K562 (cell line): ENCODE measurements at regions not wholly inside any gene's neighbourhood (a gene's known extent, or its start where the extent isn't known, plus 50 kb on each side); places are given as distances from the start of the nearest gene placed in this dataset.

ENCODE experiments used
- ATAC-seq: fragments of 200-7000 bp; cut with Tn5 transposase; 3 replicates; pipeline ENCODE4 v1.9.1; 2020; ENCODE audit warnings: moderate library complexity
- BruUV-seq: library from RNA; stranded (reverse); fragments of 400-500 nt; replicated peaks from 2 replicates; lab custom pipeline; 2021; lab: Mats Ljungman, UMichigan
- CTCF ChIA-PET: fragments of 300-600 bp; formaldehyde crosslinking; extraction: SDS; loops from one replicate; lab custom pipeline; 2021; ENCODE audit warnings: low intra/inter-chr PET ratio; lab: Yijun Ruan, JAX
- POLR2A ChIA-PET: fragments of 300-600, 350-650 bp; sonication (Branson Sonifier 250); formaldehyde crosslinking; extraction: SDS; loops from one replicate; lab custom pipeline; 2021; ENCODE audit warnings: antibody characterized with exemption, inconsistent platforms; lab: Yijun Ruan, JAX
- DNase-seq, 4 experiments: peaks; one replicate each; pipeline versions ENCODE4 v3.0.0 to v3.0.0-alpha.2; 2011 to 2018; ENCODE audit warnings: low spot score in 3 of 4, mixed read lengths in 3 of 4; ENCODE audit errors: extremely low read depth in 1 of 4
- FAIRE-seq: peaks from 2 replicates; lab custom pipeline; 2011; peaks lifted over from hg19 to GRCh38; lab: Jason Lieb, UNC
- H2AFZ ChIP-seq: 2 replicates; pipeline ENCODE4 v1.6.0; 2011; ENCODE audit warnings: low read depth, low read length, control low read depth, inconsistent platforms
- H3K27ac ChIP-seq: fragments of 200-600 bp; 3 replicates; pipeline ENCODE4 v1.8.0; 2011; ENCODE audit warnings: low read depth, mild to moderate bottlenecking, control low read depth, inconsistent platforms, low read length, moderate library complexity, mixed read lengths; ENCODE audit errors: extremely low read depth
- H3K27me3 ChIP-seq, 2 experiments: fragments of 300-600 bp in 1 of 2; 2 replicates in 1 of 2; 3 replicates in 1 of 2; pipeline versions ENCODE4 v1.6.0 to v1.8.0; 2011; ENCODE audit warnings: inconsistent platforms in 2 of 2, low read length in 2 of 2, mild to moderate bottlenecking in 1 of 2, mixed read lengths in 1 of 2, moderate library complexity in 1 of 2; ENCODE audit not compliant: control insufficient read depth in 2 of 2, insufficient read depth in 2 of 2
- H3K36me3 ChIP-seq: fragments of 300-600 bp; 3 replicates; pipeline ENCODE4 v1.8.0; 2011; ENCODE audit warnings: mild to moderate bottlenecking, low read length, inconsistent platforms; ENCODE audit not compliant: control insufficient read depth, insufficient read depth
- H3K4me1 ChIP-seq, 2 experiments: fragments of 200-600 bp in 1 of 2; replicated peaks in 1 of 2; 2 replicates in 1 of 2; 3 replicates in 1 of 2; pipeline versions ENCODE4 v1.5.1 to v1.8.0; 2011; ENCODE audit warnings: inconsistent platforms in 2 of 2, low read length in 2 of 2, mild to moderate bottlenecking in 1 of 2, mixed read lengths in 1 of 2, moderate library complexity in 1 of 2; ENCODE audit not compliant: control insufficient read depth in 2 of 2, insufficient read depth in 2 of 2
- H3K4me2 ChIP-seq: 2 replicates; pipeline ENCODE4 v1.6.1; 2011; ENCODE audit warnings: low read length, control low read depth, inconsistent platforms, mixed read lengths; ENCODE audit not compliant: insufficient read depth
- H3K4me3 ChIP-seq: fragments of 200-600 bp; sonication (generic), shearing (Covaris generic); 2 replicates; pipeline ENCODE4 v1.5.1; 2016; ENCODE audit warnings: control low read depth, inconsistent platforms
- H3K79me2 ChIP-seq: fragments of 200-600 bp; 3 replicates; pipeline ENCODE4 v1.8.0; 2011; ENCODE audit warnings: low read length, inconsistent platforms; ENCODE audit not compliant: control insufficient read depth, insufficient read depth
- H3K9ac ChIP-seq, 2 experiments: 2 replicates each; pipeline versions ENCODE4 v1.6.0 to v1.6.1; 2011; ENCODE audit warnings: low read depth in 2 of 2, low read length in 2 of 2, control low read depth in 1 of 2, inconsistent platforms in 1 of 2, mild to moderate bottlenecking in 1 of 2, mixed read lengths in 1 of 2; ENCODE audit not compliant: insufficient read depth in 1 of 2
- H3K9me1 ChIP-seq: one replicate; pipeline ENCODE4 v1.6.0; 2011; ENCODE audit warnings: inconsistent platforms, mild to moderate bottlenecking, low read length, moderate library complexity; ENCODE audit not compliant: control insufficient read depth, insufficient read depth
- H3K9me3 ChIP-seq: replicated peaks from 2 replicates; pipeline ENCODE4 v1.5.1; 2011; ENCODE audit warnings: low read depth, low read length, inconsistent platforms; ENCODE audit not compliant: control insufficient read depth, insufficient read depth
- H4K20me1 ChIP-seq: replicated peaks from 2 replicates; pipeline ENCODE4 v1.6.1; 2011; ENCODE audit warnings: low read length, inconsistent platforms, mixed read lengths; ENCODE audit not compliant: control insufficient read depth, insufficient read depth
- C11orf30 ChIP-seq: fragments of 450-650 bp; IDR thresholded peaks from 2 replicates; pipeline ENCODE4 v1.6.1; 2016; ENCODE audit warnings: low read depth, mild to moderate bottlenecking
- CBX2 ChIP-seq: fragments of 200-600 bp; sonication (generic); IDR thresholded peaks from one replicate; pipeline ENCODE4 v1.6.1; 2012; ENCODE audit warnings: mild to moderate bottlenecking, low read length, inconsistent platforms; ENCODE audit not compliant: insufficient read depth, poor library complexity, severe bottlenecking
- CREB1 ChIP-seq, 2 experiments: sonication (generic) in 1 of 2; formaldehyde crosslinking in 1 of 2; IDR thresholded peaks; 2 replicates each; pipeline versions ENCODE4 v1.6.1 to v1.8.0; 2012 to 2022; ENCODE audit warnings: inconsistent platforms in 1 of 2, mild to moderate bottlenecking in 1 of 2, missing genetic modification reagents in 1 of 2, moderate library complexity in 1 of 2
- PHTF2 ChIP-seq: fragments of 250-450 bp; sonication (Bioruptor Pico); IDR thresholded peaks from 2 replicates; pipeline ENCODE4 v1.5.0; 2021; ENCODE audit warnings: mild to moderate bottlenecking
- RBBP5 ChIP-seq: fragments of 200-600 bp; sonication (generic); IDR thresholded peaks from 2 replicates; pipeline ENCODE4 v1.6.1; 2012; ENCODE audit warnings: borderline replicate concordance, mild to moderate bottlenecking, low read length, control low read depth, inconsistent platforms; ENCODE audit not compliant: insufficient read depth, poor library complexity, severe bottlenecking
- RBFOX2 ChIP-seq: fragments of 200-400 bp; formaldehyde crosslinking; IDR thresholded peaks from 2 replicates; pipeline ENCODE4 v1.6.1; 2017; ENCODE audit warnings: low read depth, mild to moderate bottlenecking, low read length, moderate library complexity
- RFX5 ChIP-seq: IDR thresholded peaks from 2 replicates; pipeline ENCODE4 v1.6.1; 2011; ENCODE audit warnings: low read depth, mild to moderate bottlenecking, improper control_type of control experiment, low read length
- SMC3 ChIP-seq: conservative IDR thresholded peaks from 2 replicates; pipeline ENCODE4 v1.6.1; 2011; ENCODE audit warnings: low read depth, low read length, improper control_type of control experiment; ENCODE audit not compliant: insufficient read depth
- SP1 ChIP-seq: sonication (generic); formaldehyde crosslinking; IDR thresholded peaks from 2 replicates; pipeline ENCODE4 v1.8.1; 2022; ENCODE audit warnings: mild to moderate bottlenecking, missing genetic modification reagents
- ZKSCAN3 ChIP-seq: fragments of 250-450 bp; sonication (Bioruptor Pico); IDR thresholded peaks from 2 replicates; pipeline ENCODE4 v1.4.0; 2020
- ZNF197 ChIP-seq: fragments of 200-800 bp; sonication (Bioruptor generic); IDR thresholded peaks from 2 replicates; pipeline ENCODE4 v1.6.1; 2016; ENCODE audit warnings: low read depth, missing genetic modification characterization, missing compliant biosample characterization
- ZNF408 ChIP-seq: fragments of 250-450 bp; sonication (Bioruptor Pico); IDR thresholded peaks from 2 replicates; pipeline ENCODE4 v1.4.0; 2020; ENCODE audit warnings: low read depth, mild to moderate bottlenecking, moderate library complexity
- WGBS: fragments of 100-300 bp; shearing (Covaris generic); methylation state at CpG from one replicate; pipeline ENCODE4 v1.1.6; 2016; ENCODE audit warnings: low coverage, mixed read lengths; ENCODE audit not compliant: insufficient coverage; ENCODE audit errors: missing lambda C conversion rate; 5-methylcytosine and 5-hydroxymethylcytosine counted together
- in situ Hi-C: fragments of 300-500 bp; cut with MboI; formaldehyde crosslinking; loops from 4 replicates; pipeline ENCODE4 v1.15.0; 2018; ENCODE audit warnings: inconsistent platforms, mixed read lengths
- intact Hi-C: fragments of 100-400 bp; cut with micrococcal nuclease; formaldehyde crosslinking; loops from 2 replicates; pipeline ENCODE4 v1.14.2; 2022
- TF ChIP-seq, protein P1 (sequence below), 2 experiments: fragments of 450-650 bp; conservative IDR thresholded peaks; 2 replicates each; pipeline ENCODE4 v1.6.1; 2017; ENCODE audit warnings: mild to moderate bottlenecking in 2 of 2, moderate library complexity in 2 of 2
- TF ChIP-seq, protein P2 (sequence below), 2 experiments: fragments of 250-450 bp in 1 of 2; fragments of 450-650 bp in 1 of 2; sonication (Bioruptor Pico) in 1 of 2; IDR thresholded peaks; 2 replicates each; pipeline versions ENCODE4 v1.6.1 to v1.8.0; 2016 to 2021; ENCODE audit warnings: mild to moderate bottlenecking in 2 of 2, moderate library complexity in 2 of 2, missing compliant biosample characterization in 1 of 2, missing genetic modification characterization in 1 of 2

DNA sequence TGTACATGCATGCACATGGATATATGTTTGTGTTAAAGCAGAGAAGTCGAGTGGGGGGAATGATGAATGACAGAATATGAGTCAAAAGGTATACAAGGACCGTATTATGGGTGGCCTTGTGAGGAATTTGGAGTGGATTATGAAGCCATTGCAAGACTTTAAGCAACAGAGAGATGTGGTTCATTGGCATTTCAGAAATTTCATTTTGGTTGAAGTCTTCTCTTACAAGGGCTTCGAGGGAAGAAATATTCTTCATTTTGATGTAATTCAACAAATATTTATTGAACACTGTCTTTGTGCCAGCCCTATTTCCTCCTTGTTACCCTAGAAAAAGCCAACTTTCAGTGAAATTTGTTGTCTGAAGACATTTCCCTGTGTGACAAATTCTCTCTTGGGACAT, 83.9 kb upstream of the SLCO6A1 start:
- Histone ChIP-seq H3K9ac (no peak overlapping the region), H3K4me2 (no peak overlapping the region), H3K4me3 (no peak overlapping the region), H3K27ac (no peak overlapping the region), H3K79me2 (no peaks in the 10 kb centered on the region), H2AFZ (no peak overlapping the region), H3K9me1 (no peaks in the 10 kb centered on the region), H3K27me3 (no peaks in the 10 kb centered on the region), H3K9me3 (no peaks in the 10 kb centered on the region), H3K4me1 (no peaks in the 10 kb centered on the region), H4K20me1 (no peaks in the 10 kb centered on the region), H3K36me3 (no peaks in the 10 kb centered on the region)
- DNase-seq (no peak), ATAC-seq (no peak), FAIRE-seq (no peak)
- ChIA-PET CTCF (no interaction called here), POLR2A (no interaction called here)
- in situ Hi-C loops: no loop called here
- 0% methylated on average over 3 of the region's 3 CpGs for WGBS
- intact Hi-C loops: loop anchor here (2.0 to 5.0 kb wide), 5 partner anchors 90 to 640 kb away; no protein-coding TSS in a partner anchor
- no TSS peak for BruUV-seq
- TF ChIP-seq SP1 (CRISPR knock-in tag) (no peak), ZKSCAN3 (CRISPR knock-in tag) (no peak), CREB1 (IDR thresholded peaks at IDR 0.05) (no peak), CREB1 (CRISPR knock-in tag; IDR thresholded peaks at IDR 0.05) (no peak), ZNF408 (CRISPR knock-in tag) (no peak), RFX5 (no peak), C11orf30 (no peak), ZNF197 (CRISPR knock-in tag) (no peak), RBFOX2 (no peak), PHTF2 (no peak), CBX2 (no peak), SMC3 (no peak), RBBP5 (no peak)
- TF ChIP-seq, protein P1, sequence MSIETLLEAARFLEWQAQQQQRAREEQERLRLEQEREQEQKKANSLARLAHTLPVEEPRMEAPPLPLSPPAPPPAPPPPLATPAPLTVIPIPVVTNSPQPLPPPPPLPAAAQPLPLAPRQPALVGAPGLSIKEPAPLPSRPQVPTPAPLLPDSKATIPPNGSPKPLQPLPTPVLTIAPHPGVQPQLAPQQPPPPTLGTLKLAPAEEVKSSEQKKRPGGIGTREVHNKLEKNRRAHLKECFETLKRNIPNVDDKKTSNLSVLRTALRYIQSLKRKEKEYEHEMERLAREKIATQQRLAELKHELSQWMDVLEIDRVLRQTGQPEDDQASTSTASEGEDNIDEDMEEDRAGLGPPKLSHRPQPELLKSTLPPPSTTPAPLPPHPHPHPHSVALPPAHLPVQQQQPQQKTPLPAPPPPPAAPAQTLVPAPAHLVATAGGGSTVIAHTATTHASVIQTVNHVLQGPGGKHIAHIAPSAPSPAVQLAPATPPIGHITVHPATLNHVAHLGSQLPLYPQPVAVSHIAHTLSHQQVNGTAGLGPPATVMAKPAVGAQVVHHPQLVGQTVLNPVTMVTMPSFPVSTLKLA (conservative IDR thresholded peaks at IDR 0.05): no peak
- TF ChIP-seq, protein P2, sequence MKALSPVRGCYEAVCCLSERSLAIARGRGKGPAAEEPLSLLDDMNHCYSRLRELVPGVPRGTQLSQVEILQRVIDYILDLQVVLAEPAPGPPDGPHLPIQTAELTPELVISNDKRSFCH (CRISPR knock-in tag; IDR thresholded peaks at IDR 0.05): no peak
- TF ChIP-seq, protein P2 (tag; IDR thresholded peaks at IDR 0.05): no peak
